ENCODE measurements at regions not wholly inside any gene's neighbourhood (a gene's known extent, or its start where the extent isn't known, plus 50 kb on each side); places are given as distances from the start of the nearest gene placed in this dataset.

DNA sequence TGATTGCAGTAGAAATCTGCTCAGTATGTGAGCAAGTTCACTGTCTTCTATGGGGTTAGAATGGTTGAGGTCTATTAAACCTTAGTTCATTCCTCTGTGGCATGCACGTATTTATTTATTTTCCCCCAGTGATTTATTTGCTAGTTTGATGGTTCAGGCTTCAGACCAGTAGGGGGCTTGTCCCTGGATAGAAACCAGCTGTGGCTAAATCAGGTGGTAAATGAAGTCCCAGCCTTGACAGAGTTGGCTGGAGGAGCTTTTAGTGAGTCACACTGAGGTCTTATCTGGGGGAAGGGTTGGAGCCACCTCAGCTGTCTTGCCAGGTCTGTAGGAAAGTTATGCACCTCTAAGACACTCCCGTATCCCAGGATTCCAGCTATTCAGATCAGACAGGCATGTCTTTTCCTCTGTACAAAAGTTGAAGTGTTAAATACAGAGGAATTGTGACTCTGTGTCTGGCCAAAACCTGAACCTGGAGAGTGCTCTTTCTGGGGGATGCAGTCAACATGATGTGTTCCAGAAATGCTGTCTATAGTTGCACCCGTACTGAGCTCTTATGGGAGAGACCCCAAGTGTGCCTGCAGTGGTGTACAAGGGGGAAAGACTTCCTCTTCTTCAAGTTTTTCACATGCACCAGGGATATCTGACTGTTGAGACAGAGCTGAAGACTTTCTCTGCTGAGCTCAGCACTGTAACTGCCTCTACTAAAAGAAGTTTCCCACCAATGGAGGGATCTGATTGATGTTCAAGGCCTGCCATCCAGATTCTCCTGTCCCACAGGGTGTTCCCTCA, 1322.1 kb downstream of the TMEM121 start:
- no peaks in the 10 kb centered on the region for H3K4me1 ChIP-seq (ENCODE audit: insufficient read depth, low read length)
- H3K4me3 ChIP-seq (ENCODE audit: low read length): no peak overlapping the region
- no peaks in the 10 kb centered on the region for H3K36me3 ChIP-seq (ENCODE audit: insufficient read depth, low read length)
- peaks cover 98% of the 10 kb centered on the region for H3K9me3 ChIP-seq (ENCODE audit: insufficient read depth, low read depth, low read length)
- H3K27me3 ChIP-seq (ENCODE audit: insufficient read depth, low read length): no peaks in the 10 kb centered on the region
- no peak overlapping the region for H3K27ac ChIP-seq (ENCODE audit: low read depth, low read length)
- WGBS: 97% methylated on average over 3 of the region's 3 CpGs
- H3K9ac ChIP-seq (ENCODE audit: low read depth, low read length): no peak overlapping the region

DNA sequence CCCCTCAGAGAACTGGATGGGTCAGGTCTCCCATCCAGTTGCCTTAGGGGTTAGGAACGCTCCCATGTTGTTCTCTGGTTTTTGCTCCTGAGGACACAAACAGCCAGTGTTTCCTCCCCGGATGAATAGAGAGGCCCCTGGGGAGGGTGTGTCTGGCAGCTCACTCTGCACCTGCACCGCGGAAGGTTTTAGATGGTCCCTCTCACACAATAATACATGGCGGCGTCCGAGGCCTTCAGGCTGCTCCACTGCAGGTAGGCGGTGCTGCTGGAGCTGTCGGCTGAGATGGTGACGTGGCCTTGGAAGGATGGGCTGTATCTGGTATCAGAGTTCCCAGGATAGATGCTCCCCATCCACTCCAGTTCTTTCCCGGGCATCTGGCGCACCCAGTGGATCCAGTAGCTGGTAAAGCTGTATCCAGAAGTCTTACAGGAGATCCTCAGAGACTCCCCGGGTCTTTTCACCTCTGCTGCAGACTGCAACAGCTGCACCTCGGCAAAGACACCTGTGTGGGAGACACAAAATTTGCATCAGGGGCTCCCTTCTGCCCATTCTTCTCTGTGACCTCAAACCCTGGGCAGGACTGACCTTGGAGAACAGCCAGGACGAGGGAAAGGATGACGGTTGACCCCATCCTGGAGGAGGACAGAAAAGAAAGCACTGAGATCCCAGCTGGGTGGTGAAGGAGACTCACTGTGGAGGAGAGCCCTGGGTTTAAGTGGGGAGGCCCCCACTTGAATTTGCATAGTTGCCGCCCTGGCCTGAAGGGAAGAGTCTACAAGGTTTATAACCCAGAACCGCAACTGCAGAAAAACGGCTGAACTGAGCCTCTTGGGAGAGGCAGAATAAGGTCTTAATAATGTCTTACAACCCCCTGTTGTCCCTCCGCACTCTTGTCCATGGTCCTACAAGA, 1324.8 kb downstream of the TMEM121 start:
- 85% methylated on average over 20 of the region's 20 CpGs for WGBS
- Histone ChIP-seq H3K9ac (ENCODE audit: low read depth, low read length) (no peak overlapping the region), H3K27ac (ENCODE audit: low read depth, low read length) (no peak overlapping the region), H3K27me3 (ENCODE audit: insufficient read depth, low read length) (no peaks in the 10 kb centered on the region), H3K9me3 (ENCODE audit: insufficient read depth, low read depth, low read length) (peaks cover 93% of the 10 kb centered on the region), H3K36me3 (ENCODE audit: insufficient read depth, low read length) (no peaks in the 10 kb centered on the region), H3K4me1 (ENCODE audit: insufficient read depth, low read length) (no peaks in the 10 kb centered on the region), H3K4me3 (ENCODE audit: low read length) (no peak overlapping the region)

- H3K9me3 ChIP-seq (ENCODE audit: insufficient read depth, low read depth, low read length): peaks cover 96% of the 10 kb centered on the region
- H3K27me3 ChIP-seq (ENCODE audit: insufficient read depth, low read length): no peaks in the 10 kb centered on the region
- WGBS: 77% methylated on average over 23 of the region's 23 CpGs
- H3K4me1 ChIP-seq (ENCODE audit: insufficient read depth, low read length): no peaks in the 10 kb centered on the region
- H3K27ac ChIP-seq (ENCODE audit: low read depth, low read length): no peak overlapping the region
- no peaks in the 10 kb centered on the region for H3K36me3 ChIP-seq (ENCODE audit: insufficient read depth, low read length)
- H3K9ac ChIP-seq (ENCODE audit: low read depth, low read length): no peak overlapping the region
- no peak overlapping the region for H3K4me3 ChIP-seq (ENCODE audit: low read length)
Observed at GRCh38 chr14:106872611-106873446, 1346.4 kb downstream of the TMEM121 start.

- H3K27ac ChIP-seq (ENCODE audit: low read depth, low read length): no peak overlapping the region
- H3K9ac ChIP-seq (ENCODE audit: low read depth, low read length): no peak overlapping the region
- H3K9me3 ChIP-seq (ENCODE audit: insufficient read depth, low read depth, low read length): peaks cover 95% of the 10 kb centered on the region
- no peaks in the 10 kb centered on the region for H3K36me3 ChIP-seq (ENCODE audit: insufficient read depth, low read length)
- H3K4me3 ChIP-seq (ENCODE audit: low read length): no peak overlapping the region
- H3K4me1 ChIP-seq (ENCODE audit: insufficient read depth, low read length): no peaks in the 10 kb centered on the region
- no peaks in the 10 kb centered on the region for H3K27me3 ChIP-seq (ENCODE audit: insufficient read depth, low read length)
- WGBS: 53% methylated on average over 4 of the region's 4 CpGs
Observed at GRCh38 chr14:106874350-106874749, 1348.0 kb downstream of the TMEM121 start.

DNA sequence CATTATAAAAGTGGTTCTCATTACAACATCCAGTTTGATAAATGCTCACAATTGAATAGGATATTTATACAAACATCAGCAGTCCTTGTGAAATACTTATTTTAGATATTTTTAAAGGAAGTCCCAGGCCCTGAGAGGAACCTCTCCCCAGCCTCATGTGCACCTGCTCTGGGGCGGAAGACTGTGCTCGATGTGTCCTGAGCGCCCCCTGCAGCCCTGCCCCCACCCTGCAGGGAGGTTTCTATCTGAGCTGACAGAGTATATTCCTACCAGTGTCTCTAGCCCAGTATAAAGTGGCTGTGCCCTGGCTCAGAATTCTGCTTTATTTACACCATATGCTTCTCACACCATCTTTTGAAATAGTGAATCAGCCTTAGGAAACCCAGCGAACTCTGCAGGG, 1349.1 kb downstream of the TMEM121 start:
- Histone ChIP-seq H3K9ac (ENCODE audit: low read depth, low read length) (no peak overlapping the region), H3K4me1 (ENCODE audit: insufficient read depth, low read length) (no peaks in the 10 kb centered on the region), H3K36me3 (ENCODE audit: insufficient read depth, low read length) (no peaks in the 10 kb centered on the region), H3K27me3 (ENCODE audit: insufficient read depth, low read length) (no peaks in the 10 kb centered on the region), H3K4me3 (ENCODE audit: low read length) (no peak overlapping the region), H3K27ac (ENCODE audit: low read depth, low read length) (no peak overlapping the region), H3K9me3 (ENCODE audit: insufficient read depth, low read depth, low read length) (peaks cover 95% of the 10 kb centered on the region)
- 64% methylated on average over 4 of the region's 4 CpGs for WGBS

GRCh38 chr14:106876711-106877110, 1350.3 kb downstream of the TMEM121 start:
- Histone ChIP-seq H3K9ac (ENCODE audit: low read depth, low read length) (no peak overlapping the region), H3K27ac (ENCODE audit: low read depth, low read length) (no peak overlapping the region), H3K27me3 (ENCODE audit: insufficient read depth, low read length) (no peaks in the 10 kb centered on the region), H3K4me3 (ENCODE audit: low read length) (no peak overlapping the region), H3K36me3 (ENCODE audit: insufficient read depth, low read length) (no peaks in the 10 kb centered on the region), H3K9me3 (ENCODE audit: insufficient read depth, low read depth, low read length) (peaks cover 94% of the 10 kb centered on the region), H3K4me1 (ENCODE audit: insufficient read depth, low read length) (no peaks in the 10 kb centered on the region)
- WGBS: 91% methylated on average over 3 of the region's 3 CpGs

- WGBS: 78% methylated on average over 2 of the region's 2 CpGs
- Histone ChIP-seq H3K4me1 (ENCODE audit: insufficient read depth, low read length) (no peaks in the 10 kb centered on the region), H3K27ac (ENCODE audit: low read depth, low read length) (no peak overlapping the region), H3K4me3 (ENCODE audit: low read length) (no peak overlapping the region), H3K27me3 (ENCODE audit: insufficient read depth, low read length) (no peaks in the 10 kb centered on the region), H3K9ac (ENCODE audit: low read depth, low read length) (no peak overlapping the region), H3K36me3 (ENCODE audit: insufficient read depth, low read length) (no peaks in the 10 kb centered on the region), H3K9me3 (ENCODE audit: insufficient read depth, low read depth, low read length) (peaks cover 96% of the 10 kb centered on the region)
Observed at GRCh38 chr14:106877517-106877916, 1351.1 kb downstream of the TMEM121 start.

- H3K9ac ChIP-seq (ENCODE audit: low read depth, low read length): no peak overlapping the region
- H3K27ac ChIP-seq (ENCODE audit: low read depth, low read length): no peak overlapping the region
- H3K4me1 ChIP-seq (ENCODE audit: insufficient read depth, low read length): no peaks in the 10 kb centered on the region
- no peaks in the 10 kb centered on the region for H3K27me3 ChIP-seq (ENCODE audit: insufficient read depth, low read length)
- 61% methylated on average over 8 of the region's 8 CpGs for WGBS
- H3K36me3 ChIP-seq (ENCODE audit: insufficient read depth, low read length): no peaks in the 10 kb centered on the region
- H3K4me3 ChIP-seq (ENCODE audit: low read length): no peak overlapping the region
- peaks cover 88% of the 10 kb centered on the region for H3K9me3 ChIP-seq (ENCODE audit: insufficient read depth, low read depth, low read length)
Observed at GRCh38 chr14:106879241-106879640, 1352.9 kb downstream of the TMEM121 start.

- H3K9ac ChIP-seq (ENCODE audit: low read depth, low read length): no peak overlapping the region
- peaks cover 49% of the 10 kb centered on the region for H3K9me3 ChIP-seq (ENCODE audit: insufficient read depth, low read depth, low read length)
- no peaks in the 10 kb centered on the region for H3K36me3 ChIP-seq (ENCODE audit: insufficient read depth, low read length)
- H3K4me1 ChIP-seq (ENCODE audit: insufficient read depth, low read length): no peaks in the 10 kb centered on the region
- H3K27me3 ChIP-seq (ENCODE audit: insufficient read depth, low read length): no peaks in the 10 kb centered on the region
- no peak overlapping the region for H3K27ac ChIP-seq (ENCODE audit: low read depth, low read length)
- 93% methylated on average over 41 of the region's 44 CpGs for WGBS
- H3K4me3 ChIP-seq (ENCODE audit: low read length): no peak overlapping the region
Observed at GRCh38 chr14:106883218-106883692, 1356.9 kb downstream of the TMEM121 start.

Data from HUES64 (cell line).